ENCODE measurements at regions not wholly inside any gene's neighbourhood (a gene's known extent, or its start where the extent isn't known, plus 50 kb on each side); places are given as distances from the start of the nearest gene placed in this dataset.

DNA sequence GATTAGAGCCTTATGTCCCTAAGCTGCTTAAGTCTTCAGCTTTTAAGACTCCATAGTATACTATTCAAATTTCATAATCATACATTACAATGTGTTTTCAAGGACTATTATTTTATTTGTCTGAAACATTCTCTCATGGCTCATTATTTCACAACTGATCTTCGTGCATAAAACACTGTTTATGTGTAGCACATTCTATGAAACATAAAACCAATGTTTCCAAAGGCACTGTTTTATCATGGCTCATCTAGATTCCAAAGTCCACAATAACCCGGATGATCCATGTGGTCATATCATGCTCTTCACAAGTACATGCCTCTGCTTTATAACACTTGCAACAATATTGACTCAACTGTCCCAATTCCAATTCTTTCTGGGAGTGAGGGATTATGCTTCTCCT is 806.1 kb downstream of the TNS3 start:
- Histone ChIP-seq H3K4me2 (ENCODE audit: low read length, poor library complexity, severe bottlenecking) (no peak overlapping the region), H2BK120ac (ENCODE audit: low read depth, low read length) (no peak overlapping the region), H3K9me3 (ENCODE audit: control insufficient read depth, low read length) (peaks cover 8% of the 10 kb centered on the region), H3K27ac (ENCODE audit: low read length, poor library complexity, severe bottlenecking) (no peak overlapping the region), H4K8ac (ENCODE audit: low read length) (no peak overlapping the region), H2BK12ac (ENCODE audit: low read length in 2 of 2) (no peak overlapping the region), H2AK5ac (ENCODE audit: low read length, severe bottlenecking) (no peak overlapping the region), H3K9ac (ENCODE audit: low read length) (peak overlapping the region; percentile 19), H3K4me3 (ENCODE audit: insufficient read depth in 1 of 2, low read depth in 1 of 2, low read length in 2 of 2) (no peak overlapping the region), H2BK5ac (ENCODE audit: low read depth, low read length, poor library complexity, severe bottlenecking) (no peak overlapping the region), H3K23ac (ENCODE audit: low read length in 2 of 2) (no peak overlapping the region), H2BK15ac (ENCODE audit: low read depth, poor library complexity, severe bottlenecking) (no peak overlapping the region), H3K36me3 (ENCODE audit: control insufficient read depth in 1 of 2, insufficient read depth in 2 of 2, low read depth in 1 of 2, low read length in 2 of 2) (no peaks in the 10 kb centered on the region), H3K14ac (ENCODE audit: low read length in 2 of 2) (no peak overlapping the region), H2AFZ (ENCODE audit: low read depth, low read length) (no peak overlapping the region), H3K18ac (ENCODE audit: low read depth in 1 of 2, low read length in 2 of 2) (no peak overlapping the region), H3K79me1 (replicated peaks; ENCODE audit: low read length, poor library complexity, severe bottlenecking) (no peaks in the 10 kb centered on the region), H3K4me1 (ENCODE audit: control insufficient read depth, insufficient read depth, low read depth, low read length) (no peaks in the 10 kb centered on the region), H3K4ac (ENCODE audit: low read depth in 1 of 2, low read length in 2 of 2) (no peak overlapping the region), H3K27me3 (ENCODE audit: control insufficient read depth in 1 of 2, insufficient read depth in 1 of 2, low read length in 2 of 2) (no peaks in the 10 kb centered on the region), H4K91ac (ENCODE audit: low read length) (no peak overlapping the region)
- DNase-seq: no peak
- WGBS: 34% methylated on average over 2 of the region's 2 CpGs

DNA sequence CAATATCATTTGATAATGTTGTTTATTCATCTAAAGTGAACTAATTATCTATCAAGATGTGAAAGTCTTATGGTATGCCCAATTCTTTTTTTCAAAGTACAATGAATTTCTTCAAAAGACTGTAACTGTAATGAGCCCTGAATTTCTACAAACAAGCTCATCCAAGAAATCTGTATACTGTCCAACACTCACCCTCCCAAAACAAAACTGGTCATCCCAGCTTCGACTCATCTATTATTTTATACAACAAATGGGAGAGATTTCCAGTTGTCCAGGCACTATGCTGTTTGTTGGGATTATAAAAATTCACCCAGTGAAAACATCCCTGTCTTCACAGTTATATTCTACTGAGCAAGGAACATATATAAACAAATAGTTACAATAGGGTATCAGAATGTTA is 806.9 kb downstream of the TNS3 start:
- Histone ChIP-seq H3K23ac (ENCODE audit: low read length in 2 of 2) (no peak overlapping the region), H3K18ac (ENCODE audit: low read depth in 1 of 2, low read length in 2 of 2) (no peak overlapping the region), H4K91ac (ENCODE audit: low read length) (no peak overlapping the region), H2BK120ac (ENCODE audit: low read depth, low read length) (no peak overlapping the region), H2AFZ (ENCODE audit: low read depth, low read length) (no peak overlapping the region), H3K79me1 (replicated peaks; ENCODE audit: low read length, poor library complexity, severe bottlenecking) (no peaks in the 10 kb centered on the region), H2BK5ac (ENCODE audit: low read depth, low read length, poor library complexity, severe bottlenecking) (no peak overlapping the region), H2BK12ac (ENCODE audit: low read length in 2 of 2) (no peak overlapping the region), H4K8ac (ENCODE audit: low read length) (no peak overlapping the region), H3K36me3 (ENCODE audit: control insufficient read depth in 1 of 2, insufficient read depth in 2 of 2, low read depth in 1 of 2, low read length in 2 of 2) (no peaks in the 10 kb centered on the region), H3K27me3 (ENCODE audit: control insufficient read depth in 1 of 2, insufficient read depth in 1 of 2, low read length in 2 of 2) (no peaks in the 10 kb centered on the region), H3K4me1 (ENCODE audit: control insufficient read depth, insufficient read depth, low read depth, low read length) (no peaks in the 10 kb centered on the region), H2BK15ac (ENCODE audit: low read depth, poor library complexity, severe bottlenecking) (no peak overlapping the region), H3K4ac (ENCODE audit: low read depth in 1 of 2, low read length in 2 of 2) (no peak overlapping the region), H3K9ac (ENCODE audit: low read length) (peak overlapping the region; percentile 19), H3K4me3 (ENCODE audit: insufficient read depth in 1 of 2, low read depth in 1 of 2, low read length in 2 of 2) (no peak overlapping the region), H3K9me3 (ENCODE audit: control insufficient read depth, low read length) (peaks cover 8% of the 10 kb centered on the region), H3K4me2 (ENCODE audit: low read length, poor library complexity, severe bottlenecking) (no peak overlapping the region), H3K27ac (ENCODE audit: low read length, poor library complexity, severe bottlenecking) (no peak overlapping the region), H2AK5ac (ENCODE audit: low read length, severe bottlenecking) (no peak overlapping the region), H3K14ac (ENCODE audit: low read length in 2 of 2) (no peak overlapping the region)
- DNase-seq: no peak
- WGBS: 71% methylated on average over 1 of the region's 1 CpG

DNA sequence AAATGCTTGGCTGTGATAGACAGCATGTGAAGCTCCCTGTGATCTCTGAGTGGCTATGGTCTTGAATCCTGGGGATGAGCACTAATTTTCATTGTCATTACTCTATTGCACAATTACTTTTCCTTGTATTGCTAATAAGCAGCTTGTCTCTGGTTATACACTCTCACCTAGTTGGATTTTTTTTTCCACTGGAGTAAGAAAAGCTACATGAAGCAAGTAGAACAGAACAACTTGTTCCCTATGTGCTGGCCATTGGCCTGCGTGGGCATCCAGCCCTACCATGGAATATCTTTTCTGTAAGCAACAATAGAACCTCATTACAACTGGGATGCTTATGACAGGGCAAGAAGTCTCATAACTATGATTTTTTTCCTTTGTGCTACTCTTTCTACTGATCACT is 807.4 kb downstream of the TNS3 start:
- Histone ChIP-seq H2BK12ac (ENCODE audit: low read length in 2 of 2) (no peak overlapping the region), H4K8ac (ENCODE audit: low read length) (no peak overlapping the region), H3K23ac (ENCODE audit: low read length in 2 of 2) (no peak overlapping the region), H4K91ac (ENCODE audit: low read length) (no peak overlapping the region), H3K36me3 (ENCODE audit: control insufficient read depth in 1 of 2, insufficient read depth in 2 of 2, low read depth in 1 of 2, low read length in 2 of 2) (no peaks in the 10 kb centered on the region), H3K27ac (ENCODE audit: low read length, poor library complexity, severe bottlenecking) (no peak overlapping the region), H3K9me3 (ENCODE audit: control insufficient read depth, low read length) (peaks cover 6% of the 10 kb centered on the region), H3K18ac (ENCODE audit: low read depth in 1 of 2, low read length in 2 of 2) (no peak overlapping the region), H3K14ac (ENCODE audit: low read length in 2 of 2) (no peak overlapping the region), H3K9ac (ENCODE audit: low read length) (no peak overlapping the region), H3K27me3 (ENCODE audit: control insufficient read depth in 1 of 2, insufficient read depth in 1 of 2, low read length in 2 of 2) (no peaks in the 10 kb centered on the region), H3K4me2 (ENCODE audit: low read length, poor library complexity, severe bottlenecking) (no peak overlapping the region), H2BK15ac (ENCODE audit: low read depth, poor library complexity, severe bottlenecking) (no peak overlapping the region), H3K4me1 (ENCODE audit: control insufficient read depth, insufficient read depth, low read depth, low read length) (no peaks in the 10 kb centered on the region), H3K4me3 (ENCODE audit: insufficient read depth in 1 of 2, low read depth in 1 of 2, low read length in 2 of 2) (no peak overlapping the region), H2BK120ac (ENCODE audit: low read depth, low read length) (no peak overlapping the region), H2BK5ac (ENCODE audit: low read depth, low read length, poor library complexity, severe bottlenecking) (no peak overlapping the region), H3K4ac (ENCODE audit: low read depth in 1 of 2, low read length in 2 of 2) (no peak overlapping the region), H2AK5ac (ENCODE audit: low read length, severe bottlenecking) (no peak overlapping the region), H2AFZ (ENCODE audit: low read depth, low read length) (no peak overlapping the region), H3K79me1 (replicated peaks; ENCODE audit: low read length, poor library complexity, severe bottlenecking) (no peaks in the 10 kb centered on the region)
- DNase-seq: no peak
- WGBS: 100% methylated on average over 1 of the region's 1 CpG

DNA sequence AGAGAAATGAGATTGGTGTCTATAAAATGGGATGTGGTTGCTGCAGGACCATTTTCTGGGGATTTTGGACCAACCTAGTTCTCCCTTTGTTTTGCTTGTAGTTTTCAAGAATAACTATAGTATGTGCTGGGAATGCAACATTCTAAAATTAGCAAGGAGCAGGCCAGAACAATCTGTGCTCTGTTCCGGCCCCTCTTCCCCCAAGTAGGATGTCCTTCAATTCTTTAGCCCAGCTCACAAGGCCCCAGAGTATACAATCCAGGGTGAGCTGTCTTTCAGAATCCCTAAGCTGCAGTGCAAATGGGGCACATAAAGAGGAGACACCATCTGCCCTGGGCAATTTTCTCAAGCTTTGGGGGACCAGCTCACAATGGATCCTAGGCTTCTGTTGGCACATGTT is 809.1 kb downstream of the TNS3 start:
- Histone ChIP-seq H3K4ac (ENCODE audit: low read depth in 1 of 2, low read length in 2 of 2) (peak overlapping the region in 1 of 2 experiments; percentile 56), H2BK5ac (ENCODE audit: low read depth, low read length, poor library complexity, severe bottlenecking) (no peak overlapping the region), H3K27me3 (ENCODE audit: control insufficient read depth in 1 of 2, insufficient read depth in 1 of 2, low read length in 2 of 2) (no peaks in the 10 kb centered on the region), H3K4me3 (ENCODE audit: insufficient read depth in 1 of 2, low read depth in 1 of 2, low read length in 2 of 2) (no peak overlapping the region), H3K9me3 (ENCODE audit: control insufficient read depth, low read length) (peaks cover 21% of the 10 kb centered on the region), H2BK15ac (ENCODE audit: low read depth, poor library complexity, severe bottlenecking) (no peak overlapping the region), H3K18ac (ENCODE audit: low read depth in 1 of 2, low read length in 2 of 2) (peak overlapping the region; percentile 57 to 84), H3K36me3 (ENCODE audit: control insufficient read depth in 1 of 2, insufficient read depth in 2 of 2, low read depth in 1 of 2, low read length in 2 of 2) (no peaks in the 10 kb centered on the region), H2BK12ac (ENCODE audit: low read length in 2 of 2) (peak overlapping the region; percentile 61 to 69), H3K79me1 (replicated peaks; ENCODE audit: low read length, poor library complexity, severe bottlenecking) (no peaks in the 10 kb centered on the region), H3K23ac (ENCODE audit: low read length in 2 of 2) (no peak overlapping the region), H3K27ac (ENCODE audit: low read length, poor library complexity, severe bottlenecking) (no peak overlapping the region), H4K91ac (ENCODE audit: low read length) (no peak overlapping the region), H3K4me2 (ENCODE audit: low read length, poor library complexity, severe bottlenecking) (no peak overlapping the region), H3K14ac (ENCODE audit: low read length in 2 of 2) (no peak overlapping the region), H3K9ac (ENCODE audit: low read length) (no peak overlapping the region), H3K4me1 (ENCODE audit: control insufficient read depth, insufficient read depth, low read depth, low read length) (no peaks in the 10 kb centered on the region), H2AFZ (ENCODE audit: low read depth, low read length) (no peak overlapping the region), H2BK120ac (ENCODE audit: low read depth, low read length) (peak overlapping the region; percentile 77), H4K8ac (ENCODE audit: low read length) (peak overlapping the region; percentile 51), H2AK5ac (ENCODE audit: low read length, severe bottlenecking) (no peak overlapping the region)
- DNase-seq: no peak
- 89% methylated on average over 1 of the region's 1 CpG for WGBS

Measured in mesenchymal stem cell (in vitro differentiated cells and primary cell).